DND-41 (cell line): ENCODE measurements at regions not wholly inside any gene's neighbourhood (a gene's known extent, or its start where the extent isn't known, plus 50 kb on each side); places are given as distances from the start of the nearest gene placed in this dataset.

Experiments used
- ATAC-seq: fragments of 200-7000 bp; cut with Tn5 transposase; 3 replicates; pipeline ENCODE4 v1.9.1; 2021; ENCODE audit warnings: low read depth; ENCODE audit not compliant: insufficient read depth
- DNase-seq: peaks from one replicate; pipeline ENCODE4 v3.0.0-alpha.2; 2020
- H2AFZ ChIP-seq: 2 replicates; pipeline ENCODE4 v1.6.0; 2012; ENCODE audit warnings: low read depth, low read length
- H3K27ac ChIP-seq: 2 replicates; pipeline ENCODE4 v1.5.1; 2012; ENCODE audit warnings: low read length, inconsistent platforms
- H3K27me3 ChIP-seq: fragments of 200-600 bp; sonication (generic); 2 replicates; pipeline ENCODE4 v1.6.0; 2012; ENCODE audit warnings: low read length, mild to moderate bottlenecking, inconsistent platforms; ENCODE audit not compliant: insufficient read depth, poor library complexity
- H3K36me3 ChIP-seq: 2 replicates; pipeline ENCODE4 v1.5.1; 2012; ENCODE audit warnings: low read length, inconsistent platforms; ENCODE audit not compliant: insufficient read depth
- H3K4me1 ChIP-seq: 2 replicates; pipeline ENCODE4 v1.5.1; 2012; ENCODE audit warnings: mild to moderate bottlenecking, low read length; ENCODE audit not compliant: insufficient read depth
- H3K4me2 ChIP-seq: 2 replicates; pipeline ENCODE4 v1.6.0; 2012; ENCODE audit warnings: mild to moderate bottlenecking, moderate library complexity, low read length, inconsistent platforms; ENCODE audit not compliant: insufficient read depth
- H3K4me3 ChIP-seq, 2 experiments: fragments of 200-600 bp in 1 of 2; shearing (Covaris generic) in 1 of 2; 2 replicates each; pipeline ENCODE4 v1.5.1; 2012 to 2016; ENCODE audit warnings: inconsistent platforms in 2 of 2, low read length in 2 of 2, mild to moderate bottlenecking in 2 of 2, low read depth in 1 of 2, moderate library complexity in 1 of 2
- H3K79me2 ChIP-seq: 2 replicates; pipeline ENCODE4 v1.6.0; 2012; ENCODE audit warnings: low read length, inconsistent platforms; ENCODE audit not compliant: insufficient read depth
- H3K9ac ChIP-seq: 2 replicates; pipeline ENCODE4 v1.6.0; 2012; ENCODE audit warnings: low read depth, mild to moderate bottlenecking, inconsistent platforms, low read length, moderate library complexity
- H3K9me3 ChIP-seq: 2 replicates; pipeline ENCODE4 v1.5.1; 2012; ENCODE audit warnings: low read length, moderate library complexity, mild to moderate bottlenecking, inconsistent platforms; ENCODE audit not compliant: insufficient read depth, severe bottlenecking
- H4K20me1 ChIP-seq: 2 replicates; pipeline ENCODE4 v1.6.0; 2012; ENCODE audit warnings: low read length; ENCODE audit not compliant: insufficient read depth
- EZH2 ChIP-seq: IDR thresholded peaks from 3 replicates; pipeline ENCODE4 v1.6.1; 2012; ENCODE audit warnings: borderline replicate concordance, low read depth, mild to moderate bottlenecking, moderate library complexity, low read length, inconsistent platforms; ENCODE audit not compliant: severe bottlenecking
- TF ChIP-seq, protein P1 (sequence below): IDR thresholded peaks from 2 replicates; pipeline ENCODE4 v1.5.1; 2012; ENCODE audit warnings: borderline replicate concordance, low read length, moderate library complexity, mild to moderate bottlenecking; ENCODE audit not compliant: poor library complexity, severe bottlenecking; ENCODE audit errors: extremely low read depth

DNA sequence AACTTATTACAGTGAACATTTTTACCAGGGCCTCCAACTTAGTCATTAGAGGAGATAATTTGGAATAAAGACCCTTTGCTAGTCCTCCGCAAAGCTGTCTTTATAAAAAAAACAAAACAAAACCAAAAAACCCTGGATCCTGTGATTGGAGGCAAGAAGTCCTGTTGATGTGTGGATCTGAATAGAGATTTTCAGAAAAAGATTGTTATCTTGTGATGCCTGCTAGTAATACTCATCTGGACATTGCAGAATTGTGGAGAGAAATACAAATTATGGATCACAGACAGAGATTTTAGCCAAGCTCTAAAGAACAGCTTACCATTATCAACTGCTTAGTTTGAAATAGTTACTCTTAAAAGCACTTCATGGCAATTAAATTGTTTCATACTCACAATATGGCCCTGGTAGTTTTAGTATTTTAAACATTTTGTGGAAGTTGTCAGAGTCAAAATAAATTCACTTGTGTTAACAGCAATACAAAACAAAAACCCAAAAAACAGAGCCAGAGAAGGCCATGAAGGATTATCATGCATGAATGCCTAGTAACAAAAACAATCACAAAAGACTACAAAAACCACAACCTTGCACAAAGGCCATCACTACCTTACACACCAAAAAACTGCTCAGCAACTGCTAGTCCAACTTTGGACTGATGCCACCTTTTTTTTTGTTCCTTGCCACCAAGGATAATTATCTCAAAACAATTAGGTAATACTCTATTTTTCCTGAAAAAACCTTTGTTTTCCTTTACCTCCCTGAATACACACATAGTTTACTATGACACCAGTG is 514.5 kb upstream of the SLIT2 start:
- no peaks in the 10 kb centered on the region for H3K79me2 ChIP-seq
- H3K4me1 ChIP-seq = peaks cover 17% of the 10 kb centered on the region
- peaks cover 2% of the 10 kb centered on the region for H3K9me3 ChIP-seq
- no peak overlapping the region for H3K27ac ChIP-seq
- no peak overlapping the region for H3K4me2 ChIP-seq
- H4K20me1 ChIP-seq = no peaks in the 10 kb centered on the region
- H3K4me3 ChIP-seq = no peak overlapping the region
- ATAC-seq (no peak), DNase-seq (no peak)
- no peaks in the 10 kb centered on the region for H3K27me3 ChIP-seq
- no peak overlapping the region for H3K9ac ChIP-seq
- H2AFZ ChIP-seq = no peak overlapping the region
- H3K36me3 ChIP-seq = no peaks in the 10 kb centered on the region
- TF ChIP-seq, protein P1, sequence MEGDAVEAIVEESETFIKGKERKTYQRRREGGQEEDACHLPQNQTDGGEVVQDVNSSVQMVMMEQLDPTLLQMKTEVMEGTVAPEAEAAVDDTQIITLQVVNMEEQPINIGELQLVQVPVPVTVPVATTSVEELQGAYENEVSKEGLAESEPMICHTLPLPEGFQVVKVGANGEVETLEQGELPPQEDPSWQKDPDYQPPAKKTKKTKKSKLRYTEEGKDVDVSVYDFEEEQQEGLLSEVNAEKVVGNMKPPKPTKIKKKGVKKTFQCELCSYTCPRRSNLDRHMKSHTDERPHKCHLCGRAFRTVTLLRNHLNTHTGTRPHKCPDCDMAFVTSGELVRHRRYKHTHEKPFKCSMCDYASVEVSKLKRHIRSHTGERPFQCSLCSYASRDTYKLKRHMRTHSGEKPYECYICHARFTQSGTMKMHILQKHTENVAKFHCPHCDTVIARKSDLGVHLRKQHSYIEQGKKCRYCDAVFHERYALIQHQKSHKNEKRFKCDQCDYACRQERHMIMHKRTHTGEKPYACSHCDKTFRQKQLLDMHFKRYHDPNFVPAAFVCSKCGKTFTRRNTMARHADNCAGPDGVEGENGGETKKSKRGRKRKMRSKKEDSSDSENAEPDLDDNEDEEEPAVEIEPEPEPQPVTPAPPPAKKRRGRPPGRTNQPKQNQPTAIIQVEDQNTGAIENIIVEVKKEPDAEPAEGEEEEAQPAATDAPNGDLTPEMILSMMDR = no peak
- TF ChIP-seq EZH2 = no peak

DNA sequence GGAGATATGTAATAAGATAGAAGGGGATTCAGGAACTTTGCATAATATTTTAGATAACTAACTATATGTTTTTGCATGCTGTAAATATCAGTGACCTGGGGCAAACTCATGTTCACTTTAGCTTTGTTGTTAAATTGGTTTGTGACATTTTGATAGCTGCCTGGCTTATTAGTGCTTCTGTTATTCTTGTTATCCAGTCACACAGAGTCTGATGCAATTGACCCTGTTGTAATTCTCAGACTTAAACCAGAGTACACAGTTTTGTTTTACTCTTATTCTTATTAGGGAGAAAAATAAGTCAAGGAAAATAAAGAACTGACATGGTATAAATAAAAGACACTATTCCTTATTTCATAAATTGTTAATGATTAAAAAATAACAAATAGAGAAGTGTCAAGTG is 516.7 kb upstream of the SLIT2 start:
- Histone ChIP-seq H3K4me2 (no peak overlapping the region), H2AFZ (no peak overlapping the region), H4K20me1 (no peaks in the 10 kb centered on the region), H3K9ac (no peak overlapping the region), H3K27ac (no peak overlapping the region), H3K9me3 (peaks cover 2% of the 10 kb centered on the region), H3K4me1 (peaks cover 34% of the 10 kb centered on the region), H3K4me3 (no peak overlapping the region), H3K36me3 (no peaks in the 10 kb centered on the region), H3K27me3 (no peaks in the 10 kb centered on the region), H3K79me2 (no peaks in the 10 kb centered on the region)
- no peak for TF ChIP-seq EZH2
- TF ChIP-seq, protein P1 = no peak
- ATAC-seq (no peak), DNase-seq (no peak)

DNA sequence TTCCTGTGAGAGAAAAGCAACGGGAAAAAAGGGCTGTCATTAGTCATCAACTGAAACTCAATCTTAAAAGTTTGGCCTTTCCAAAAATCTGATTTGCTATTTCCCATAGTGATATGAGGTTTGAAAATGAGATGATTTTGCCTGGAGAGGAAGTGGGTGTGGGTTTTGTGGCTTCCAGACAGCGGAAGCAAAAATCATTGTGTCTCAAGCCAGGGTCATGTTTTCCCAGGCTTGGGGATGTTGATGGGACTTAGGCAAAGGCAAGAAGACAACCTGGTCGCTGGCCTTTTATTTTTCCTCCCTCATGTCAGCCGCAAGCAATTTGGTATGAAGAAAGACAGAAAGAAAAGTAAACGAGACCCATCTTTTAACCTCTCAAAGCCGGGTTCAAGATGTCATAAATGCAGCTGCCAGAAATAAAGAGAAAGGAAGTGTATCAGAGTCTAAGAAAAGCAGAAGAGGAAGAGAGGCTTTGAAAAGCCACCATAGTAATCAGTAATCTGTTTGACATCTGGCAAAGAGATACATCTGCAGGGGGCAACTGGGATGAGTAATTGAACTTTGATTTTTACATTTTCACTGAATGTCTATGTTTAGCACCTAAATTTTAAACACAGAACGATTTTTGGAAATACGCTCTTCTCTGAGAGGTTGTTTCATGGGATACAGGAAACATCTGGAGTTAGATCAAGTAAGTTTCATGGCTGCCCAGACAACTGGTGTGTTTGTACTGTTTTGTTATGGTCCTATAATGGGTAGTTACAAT is 521.6 kb upstream of the SLIT2 start:
- H3K27ac ChIP-seq = peak overlapping the region; percentile 67
- H3K79me2 ChIP-seq = no peaks in the 10 kb centered on the region
- no peak overlapping the region for H2AFZ ChIP-seq
- H3K4me2 ChIP-seq = peak overlapping the region; percentile 59
- peak overlapping the region; percentile 11; the same call in 1 of the 2 replicates for H3K9ac ChIP-seq
- H3K9me3 ChIP-seq = peaks cover 2% of the 10 kb centered on the region
- peaks cover 33% of the 10 kb centered on the region for H3K4me1 ChIP-seq
- H3K4me3 ChIP-seq = peak overlapping the region in 1 of 2 experiments; percentile 26; a peak in 2 of 4 replicates
- ATAC-seq (peak; percentile 88), DNase-seq (peak; percentile 89)
- no peaks in the 10 kb centered on the region for H4K20me1 ChIP-seq
- TF ChIP-seq, protein P1 = no peak
- no peak for TF ChIP-seq EZH2
- no peaks in the 10 kb centered on the region for H3K27me3 ChIP-seq
- H3K36me3 ChIP-seq = no peaks in the 10 kb centered on the region
